ENCODE measurements at regions not wholly inside any gene's neighbourhood (a gene's known extent, or its start where the extent isn't known, plus 50 kb on each side); places are given as distances from the start of the nearest gene placed in this dataset.

DNA sequence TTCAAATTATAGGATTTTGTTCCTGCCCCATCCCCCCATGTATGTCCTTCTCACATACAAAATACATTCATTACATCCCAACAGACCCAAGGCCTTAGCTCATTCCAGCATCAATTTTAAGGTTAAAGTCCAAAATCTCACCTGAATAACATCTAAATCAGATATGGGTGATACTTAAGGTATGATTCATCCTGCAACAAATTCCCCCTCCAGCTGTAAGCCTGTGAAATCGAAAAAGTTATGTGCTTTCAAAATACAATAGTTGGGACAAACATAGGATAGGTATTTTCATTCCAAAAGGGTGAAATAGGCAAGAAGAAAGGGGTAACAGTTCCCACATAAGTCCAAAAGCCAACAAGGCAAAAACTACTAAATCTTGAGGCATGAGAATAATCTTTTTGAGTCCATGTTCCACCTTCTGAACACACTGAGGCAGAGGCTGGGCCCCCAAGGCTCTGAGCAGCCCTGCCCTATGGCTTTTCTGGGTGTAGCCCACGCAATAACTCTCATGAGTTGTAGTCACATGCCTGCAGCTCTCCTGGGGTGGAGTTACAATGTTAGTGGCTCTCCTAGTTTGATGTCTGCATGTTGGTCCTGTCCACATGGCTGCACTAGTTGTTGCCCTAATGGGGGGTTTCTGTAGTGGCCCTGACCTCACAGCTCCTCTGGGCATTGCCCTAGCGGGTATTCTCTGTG is 243.9 kb upstream of the SMARCA2 start:
- WGBS, 2 donors, result 62 to 67% methylated on average over 3 of the region's 3 CpGs
- H3K9me3 ChIP-seq, result no peaks in the 10 kb centered on the region
- no peak overlapping the region for H3K4me3 ChIP-seq
- TF ChIP-seq, protein P1, sequence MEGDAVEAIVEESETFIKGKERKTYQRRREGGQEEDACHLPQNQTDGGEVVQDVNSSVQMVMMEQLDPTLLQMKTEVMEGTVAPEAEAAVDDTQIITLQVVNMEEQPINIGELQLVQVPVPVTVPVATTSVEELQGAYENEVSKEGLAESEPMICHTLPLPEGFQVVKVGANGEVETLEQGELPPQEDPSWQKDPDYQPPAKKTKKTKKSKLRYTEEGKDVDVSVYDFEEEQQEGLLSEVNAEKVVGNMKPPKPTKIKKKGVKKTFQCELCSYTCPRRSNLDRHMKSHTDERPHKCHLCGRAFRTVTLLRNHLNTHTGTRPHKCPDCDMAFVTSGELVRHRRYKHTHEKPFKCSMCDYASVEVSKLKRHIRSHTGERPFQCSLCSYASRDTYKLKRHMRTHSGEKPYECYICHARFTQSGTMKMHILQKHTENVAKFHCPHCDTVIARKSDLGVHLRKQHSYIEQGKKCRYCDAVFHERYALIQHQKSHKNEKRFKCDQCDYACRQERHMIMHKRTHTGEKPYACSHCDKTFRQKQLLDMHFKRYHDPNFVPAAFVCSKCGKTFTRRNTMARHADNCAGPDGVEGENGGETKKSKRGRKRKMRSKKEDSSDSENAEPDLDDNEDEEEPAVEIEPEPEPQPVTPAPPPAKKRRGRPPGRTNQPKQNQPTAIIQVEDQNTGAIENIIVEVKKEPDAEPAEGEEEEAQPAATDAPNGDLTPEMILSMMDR (IDR thresholded peaks at IDR 0.05), result no peak
- no peaks in the 10 kb centered on the region for H3K27me3 ChIP-seq
- no peaks in the 10 kb centered on the region for H3K4me1 ChIP-seq
- FAIRE-seq (no peak), ATAC-seq (no peak), DNase-seq (no peak)
- no peaks in the 10 kb centered on the region for H3K36me3 ChIP-seq
- intact Hi-C loops (cut with DNase I), result no loop called here
- no peak overlapping the region for H3K27ac ChIP-seq

DNA sequence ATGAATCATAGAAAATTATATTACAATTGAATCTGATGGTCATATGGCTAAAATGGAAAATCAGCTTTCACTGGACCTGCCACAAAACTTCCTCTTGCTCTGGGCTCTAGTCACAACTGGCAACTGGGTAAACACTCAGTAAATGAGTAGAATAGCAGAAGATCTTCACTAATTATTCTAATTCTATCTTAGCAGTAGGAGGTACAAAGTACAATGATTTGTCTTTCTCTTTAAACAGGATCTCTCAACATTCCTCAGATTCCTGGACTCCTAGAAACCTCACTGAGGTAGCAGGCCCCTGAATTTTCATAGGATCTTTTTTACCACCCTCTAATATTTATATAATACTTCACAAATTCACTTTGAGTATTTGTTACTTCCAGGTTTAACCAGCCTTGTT is 239.9 kb upstream of the SMARCA2 start:
- no peaks in the 10 kb centered on the region for H3K4me1 ChIP-seq
- H3K9me3 ChIP-seq, result no peaks in the 10 kb centered on the region
- no peaks in the 10 kb centered on the region for H3K36me3 ChIP-seq
- no peak for ATAC-seq
- H3K4me3 ChIP-seq, result no peak overlapping the region
- H3K27ac ChIP-seq, result no peak overlapping the region
- H3K27me3 ChIP-seq, result no peaks in the 10 kb centered on the region
- DNase-seq, result no peak
- intact Hi-C loops (cut with DNase I), result no loop called here
- TF ChIP-seq, protein P1 (IDR thresholded peaks at IDR 0.05), result no peak
- FAIRE-seq, result no peak

DNA sequence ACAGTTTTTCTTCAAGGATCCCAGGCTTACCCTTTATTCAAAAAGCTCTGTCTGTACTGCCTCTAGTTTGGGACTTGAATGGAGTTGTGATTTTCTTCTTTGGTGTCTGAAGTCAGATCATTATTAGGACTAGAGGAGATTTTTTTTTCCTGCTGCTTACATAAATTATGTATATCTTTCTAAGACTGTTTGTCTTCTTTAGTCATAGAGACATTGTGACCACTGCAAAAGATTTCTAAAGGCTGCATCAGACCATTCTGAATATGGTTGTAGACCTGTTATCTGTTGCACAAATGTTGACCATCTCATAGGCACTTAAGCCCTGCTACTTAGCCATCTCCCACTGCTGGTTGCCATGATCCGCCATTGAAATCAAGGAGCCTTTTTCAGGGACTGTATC is 238.5 kb upstream of the SMARCA2 start:
- Histone ChIP-seq H3K4me3 (no peak overlapping the region), H3K9me3 (no peaks in the 10 kb centered on the region), H3K27ac (no peak overlapping the region), H3K36me3 (no peaks in the 10 kb centered on the region), H3K27me3 (no peaks in the 10 kb centered on the region), H3K4me1 (no peaks in the 10 kb centered on the region)
- 97 to 100% methylated on average over 1 of the region's 1 CpG for WGBS, 2 donors
- FAIRE-seq (no peak), DNase-seq (no peak), ATAC-seq (no peak)
- intact Hi-C loops (cut with DNase I), result no loop called here
- TF ChIP-seq, protein P1 (IDR thresholded peaks at IDR 0.05), result no peak

DNA sequence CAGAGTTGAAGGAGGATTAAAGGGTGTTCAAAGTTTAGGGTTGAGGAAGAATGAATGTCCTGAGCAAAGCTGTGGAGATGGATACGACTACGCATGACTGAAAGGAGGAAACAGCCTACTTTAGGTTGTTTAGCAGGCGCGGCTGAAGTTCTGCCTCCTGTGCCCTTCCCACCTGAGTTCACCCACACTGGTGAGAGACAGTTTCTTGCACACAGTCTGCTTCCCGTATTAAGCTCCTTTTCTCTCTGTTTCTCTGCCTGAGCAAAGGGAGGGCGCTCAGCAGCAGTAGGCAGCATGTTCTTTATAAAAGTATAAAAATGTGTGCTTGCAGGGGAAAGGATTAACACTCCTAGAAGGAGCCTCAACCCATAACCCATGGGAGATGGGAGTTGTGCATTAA is 224.0 kb upstream of the SMARCA2 start:
- Histone ChIP-seq H3K27ac (no peak overlapping the region), H3K9me3 (no peaks in the 10 kb centered on the region), H3K36me3 (no peaks in the 10 kb centered on the region), H3K27me3 (no peaks in the 10 kb centered on the region), H3K4me1 (no peaks in the 10 kb centered on the region), H3K4me3 (no peak overlapping the region)
- DNase-seq, result no peak
- 93 to 94% methylated on average over 6 of the region's 6 CpGs for WGBS, 2 donors
- no peak for FAIRE-seq
- intact Hi-C loops (cut with DNase I), result no loop called here
- ATAC-seq, result no peak
- TF ChIP-seq, protein P1 (IDR thresholded peaks at IDR 0.05), result no peak

DNA sequence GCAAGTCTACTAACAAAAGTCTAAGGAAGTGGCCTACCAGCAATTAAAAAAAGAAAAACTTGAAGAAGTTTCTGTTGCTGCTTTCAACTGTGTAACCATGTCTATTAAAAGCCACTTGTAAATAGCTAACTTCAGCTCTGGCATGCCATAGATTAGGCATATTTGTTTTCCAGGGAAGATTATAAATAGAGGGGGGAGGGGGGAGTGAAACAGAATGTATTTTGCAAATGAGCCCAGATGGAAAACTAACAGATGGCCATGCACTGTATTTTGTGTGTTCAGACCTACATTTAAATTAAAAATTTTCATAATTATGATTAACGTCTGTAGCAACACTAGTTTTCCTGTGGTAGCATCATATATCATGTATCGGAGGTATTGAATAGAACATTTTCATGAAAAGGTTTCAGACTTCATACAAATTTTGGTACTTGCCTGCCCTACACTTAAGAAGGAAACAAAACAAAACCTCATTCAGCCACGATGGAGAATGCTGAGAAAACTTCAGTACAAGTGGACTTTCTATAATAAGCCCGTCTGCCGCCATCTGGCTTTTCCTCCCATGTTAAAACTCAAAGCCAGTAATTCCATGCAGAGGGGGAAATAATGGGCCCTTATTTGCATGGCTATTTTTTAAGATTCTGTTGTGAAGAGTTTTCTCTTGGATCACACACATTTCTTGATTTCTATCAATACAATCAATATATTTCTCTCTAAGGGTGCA is 220.4 kb upstream of the SMARCA2 start:
- Histone ChIP-seq H3K27me3 (no peaks in the 10 kb centered on the region), H3K36me3 (no peaks in the 10 kb centered on the region), H3K9me3 (no peaks in the 10 kb centered on the region), H3K4me3 (no peak overlapping the region), H3K4me1 (no peaks in the 10 kb centered on the region), H3K27ac (no peak overlapping the region)
- no peak for ATAC-seq
- intact Hi-C loops (cut with DNase I), result no loop called here
- TF ChIP-seq, protein P1 (IDR thresholded peaks at IDR 0.05), result no peak
- 74 to 75% methylated on average over 5 of the region's 5 CpGs for WGBS, 2 donors
- no peak for FAIRE-seq
- DNase-seq, result no peak

All from pancreas (tissue), 10 donors.